22Rv1 (cell line): ENCODE measurements at regions not wholly inside any gene's neighbourhood (a gene's known extent, or its start where the extent isn't known, plus 50 kb on each side); places are given as distances from the start of the nearest gene placed in this dataset.
"Not testable (repeated sequence)": the region's sequence is repeated elsewhere in the genome, so short reads cannot be mapped to it uniquely, and the experiment has no call there.

Experiments used
- H3K27ac ChIP-seq: fragments of 450-650 bp; 2 replicates; pipeline ENCODE4 v1.5.1; 2017
- ZFX ChIP-seq: fragments of 450-650 bp; IDR thresholded peaks from 2 replicates; pipeline ENCODE4 v1.6.1; 2017; ENCODE audit warnings: antibody characterized with exemption, borderline replicate concordance
- TF ChIP-seq, protein P1 (sequence below): fragments of 450-650 bp; IDR thresholded peaks from 2 replicates; pipeline ENCODE4 v1.5.1; 2017; ENCODE audit warnings: mild to moderate bottlenecking

DNA sequence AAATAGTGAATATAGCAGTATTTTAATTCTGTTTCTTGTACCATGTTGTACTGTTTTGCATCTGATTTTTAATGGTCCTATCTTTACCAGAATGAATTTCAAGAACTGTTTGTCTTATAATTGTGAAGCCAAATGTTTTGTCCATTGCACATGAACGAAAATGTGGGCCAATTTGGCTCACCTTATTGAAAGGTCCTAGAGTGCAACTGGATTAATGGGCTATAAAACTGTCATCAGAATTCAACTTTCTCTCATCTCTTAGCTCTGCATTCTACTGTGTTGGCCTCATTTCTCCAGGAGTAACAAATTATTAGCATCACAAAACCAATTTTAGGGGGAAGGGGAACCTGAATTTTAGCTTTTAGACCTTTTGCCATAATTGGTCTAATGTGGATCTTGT is 179.4 kb upstream of the NUDT12 start:
- TF ChIP-seq ZFX, result no peak
- TF ChIP-seq, protein P1, sequence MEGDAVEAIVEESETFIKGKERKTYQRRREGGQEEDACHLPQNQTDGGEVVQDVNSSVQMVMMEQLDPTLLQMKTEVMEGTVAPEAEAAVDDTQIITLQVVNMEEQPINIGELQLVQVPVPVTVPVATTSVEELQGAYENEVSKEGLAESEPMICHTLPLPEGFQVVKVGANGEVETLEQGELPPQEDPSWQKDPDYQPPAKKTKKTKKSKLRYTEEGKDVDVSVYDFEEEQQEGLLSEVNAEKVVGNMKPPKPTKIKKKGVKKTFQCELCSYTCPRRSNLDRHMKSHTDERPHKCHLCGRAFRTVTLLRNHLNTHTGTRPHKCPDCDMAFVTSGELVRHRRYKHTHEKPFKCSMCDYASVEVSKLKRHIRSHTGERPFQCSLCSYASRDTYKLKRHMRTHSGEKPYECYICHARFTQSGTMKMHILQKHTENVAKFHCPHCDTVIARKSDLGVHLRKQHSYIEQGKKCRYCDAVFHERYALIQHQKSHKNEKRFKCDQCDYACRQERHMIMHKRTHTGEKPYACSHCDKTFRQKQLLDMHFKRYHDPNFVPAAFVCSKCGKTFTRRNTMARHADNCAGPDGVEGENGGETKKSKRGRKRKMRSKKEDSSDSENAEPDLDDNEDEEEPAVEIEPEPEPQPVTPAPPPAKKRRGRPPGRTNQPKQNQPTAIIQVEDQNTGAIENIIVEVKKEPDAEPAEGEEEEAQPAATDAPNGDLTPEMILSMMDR, result no peak
- H3K27ac ChIP-seq, result no peak overlapping the region

DNA sequence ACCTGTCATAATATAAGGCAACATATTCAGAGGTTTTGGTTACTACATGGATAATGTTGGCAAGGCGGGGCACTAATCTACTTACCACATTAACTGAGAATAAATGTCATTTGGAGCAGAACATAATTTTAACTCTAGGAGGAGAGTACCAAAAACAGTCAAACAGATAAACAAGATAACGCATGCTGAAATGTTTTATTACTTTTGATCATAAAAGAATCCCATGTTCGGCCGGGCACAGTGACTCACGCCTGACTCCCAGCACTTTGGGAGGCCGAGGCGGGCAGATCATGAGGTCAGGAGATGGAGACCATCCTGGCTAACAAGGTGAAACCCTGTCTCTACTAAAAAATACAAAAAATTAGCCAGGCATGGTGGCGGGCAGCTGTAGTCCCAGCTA is 173.8 kb upstream of the NUDT12 start:
- not testable (repeated sequence) for H3K27ac ChIP-seq

DNA sequence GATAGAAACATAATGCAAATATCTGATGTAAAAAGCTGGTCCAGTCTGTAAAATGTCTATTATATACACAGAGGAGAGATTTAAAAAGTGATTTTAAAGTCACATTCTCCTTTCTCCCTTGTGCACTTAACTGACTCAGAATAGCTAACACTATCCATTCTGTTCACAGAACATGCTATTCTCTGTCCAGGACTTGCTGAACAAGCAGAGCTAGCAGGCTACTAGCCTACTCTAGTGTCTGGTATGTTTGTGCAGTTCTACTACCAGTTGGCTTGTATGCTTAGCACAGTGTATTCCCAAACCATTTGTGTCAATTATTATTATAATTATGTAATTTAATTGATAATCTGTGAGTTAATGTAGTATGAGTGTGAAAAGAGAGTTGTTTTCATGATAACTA is 161.7 kb upstream of the NUDT12 start:
- no peak overlapping the region for H3K27ac ChIP-seq
- no peak for TF ChIP-seq ZFX
- TF ChIP-seq, protein P1, result no peak

DNA sequence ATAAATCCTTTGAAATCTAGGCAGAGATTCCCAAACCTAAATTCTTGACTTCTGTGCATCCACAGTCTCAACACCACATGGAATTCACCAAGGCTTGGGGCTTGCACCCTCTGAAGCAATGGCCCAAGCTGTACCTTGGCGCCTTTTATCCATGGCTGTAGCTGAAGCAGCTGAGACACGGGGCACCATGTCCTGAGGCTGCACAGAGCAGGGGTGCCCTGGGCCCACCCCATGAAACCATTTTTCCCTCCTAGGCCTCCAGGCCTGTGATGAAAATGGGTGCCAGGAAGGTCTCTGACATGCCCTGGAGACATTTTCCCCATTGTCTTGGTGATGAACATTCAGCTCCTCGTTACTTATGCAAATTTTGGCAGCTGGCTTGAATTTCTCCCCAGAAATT is 158.6 kb upstream of the NUDT12 start:
- H3K27ac ChIP-seq, result no peak overlapping the region

DNA sequence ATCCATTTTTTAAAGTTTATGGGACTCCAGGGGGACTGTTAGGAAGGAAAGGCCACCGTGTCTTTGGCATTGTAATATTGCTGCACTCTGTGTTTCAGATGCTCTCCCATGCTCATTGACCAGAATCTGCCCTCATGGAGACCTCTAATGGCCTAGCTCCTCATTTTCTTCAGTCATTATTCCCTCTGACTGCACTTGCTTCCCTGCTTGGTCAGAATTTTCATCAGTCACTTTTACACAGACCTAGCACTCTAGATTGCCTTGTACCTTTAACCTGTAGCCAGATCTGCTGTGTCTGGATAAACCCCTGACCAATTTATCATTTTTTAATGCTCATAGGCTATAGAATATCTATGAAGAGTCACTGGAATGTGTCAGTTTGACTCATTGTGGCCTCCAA is 155.5 kb upstream of the NUDT12 start:
- TF ChIP-seq, protein P1, result no peak
- no peak for TF ChIP-seq ZFX
- H3K27ac ChIP-seq, result no peak overlapping the region

More for the DNA sequence above, 158.6 kb upstream of the NUDT12 start:
- no peak for TF ChIP-seq ZFX
- TF ChIP-seq, protein P1, result no peak

DNA sequence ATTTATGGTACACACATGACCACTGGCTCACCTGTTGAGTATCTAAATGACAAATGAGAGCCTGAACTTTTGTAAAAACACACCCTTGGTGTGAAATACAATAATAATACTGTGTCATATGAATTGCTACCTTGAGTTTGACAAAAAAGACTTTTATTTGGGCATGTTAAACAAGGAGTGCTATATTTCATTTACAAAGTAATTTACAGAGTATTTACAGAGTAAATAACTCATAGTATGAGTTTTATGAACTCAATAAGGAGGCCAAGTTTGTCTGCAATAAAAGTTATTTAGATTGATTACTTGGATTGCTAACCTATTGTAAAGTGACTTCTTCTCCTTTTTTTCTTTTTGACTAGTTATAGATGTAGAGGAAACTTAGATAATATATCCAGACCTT is 146.0 kb upstream of the NUDT12 start:
- H3K27ac ChIP-seq, result no peak overlapping the region
- no peak for TF ChIP-seq ZFX
- TF ChIP-seq, protein P1, result no peak

DNA sequence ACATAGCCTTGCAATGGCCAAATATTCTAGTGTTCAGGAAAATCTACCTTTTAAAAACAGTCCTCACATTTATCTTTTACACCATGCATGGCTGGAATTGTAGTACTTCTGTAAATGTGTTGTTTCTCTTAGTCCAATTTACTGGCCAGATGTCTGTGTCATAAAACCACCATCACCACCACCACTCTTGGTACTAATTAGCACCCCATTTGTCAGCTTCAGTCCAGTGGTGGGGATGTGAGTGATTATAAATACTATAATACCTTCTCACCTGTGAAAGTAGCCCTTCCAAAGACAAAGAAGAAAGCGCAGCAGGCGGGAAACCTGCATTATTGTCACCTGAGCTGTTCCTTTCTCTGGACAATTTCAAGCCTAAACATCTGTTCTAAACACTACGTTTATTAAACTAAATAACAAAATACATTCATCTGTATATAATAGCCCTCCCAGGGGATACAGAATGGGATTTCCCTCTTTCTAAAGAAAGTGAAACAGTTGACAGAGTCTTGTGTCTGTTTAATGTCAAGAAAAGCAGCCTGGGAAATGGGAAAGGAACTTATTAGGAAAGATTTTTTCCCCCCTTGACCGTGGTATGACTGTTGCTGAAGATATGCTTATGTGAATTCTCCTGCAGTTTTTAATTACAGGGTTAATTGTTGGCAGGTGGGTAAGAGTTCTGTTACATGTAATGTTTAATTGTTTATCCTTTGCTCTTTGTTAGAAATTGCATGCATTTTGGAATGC is 144.5 kb upstream of the NUDT12 start:
- H3K27ac ChIP-seq, result no peak overlapping the region
- TF ChIP-seq, protein P1, result no peak
- TF ChIP-seq ZFX, result no peak

DNA sequence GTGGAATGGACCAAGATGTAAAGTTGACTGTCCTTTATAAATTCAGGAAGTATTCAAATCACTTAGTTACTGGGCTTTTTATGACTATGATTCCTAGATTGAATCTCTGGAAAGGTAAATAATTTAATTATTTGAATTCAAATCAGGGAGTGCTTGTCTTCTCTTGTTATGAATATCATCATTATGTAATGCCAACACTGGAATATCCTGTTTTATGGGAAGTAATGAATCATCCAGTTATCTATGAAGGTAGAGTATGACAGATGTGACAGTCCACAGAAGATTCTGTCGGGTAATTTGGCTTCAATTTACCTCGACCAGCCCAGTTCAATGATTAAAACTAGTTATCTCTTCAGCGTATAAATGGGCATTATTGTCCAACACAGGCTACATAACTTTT is 141.0 kb upstream of the NUDT12 start:
- no peak overlapping the region for H3K27ac ChIP-seq
- TF ChIP-seq ZFX, result no peak
- TF ChIP-seq, protein P1, result no peak
